GM11168 (cell line): ENCODE measurements at regions not wholly inside any gene's neighbourhood (a gene's known extent, or its start where the extent isn't known, plus 50 kb on each side); places are given as distances from the start of the nearest gene placed in this dataset.
"Not testable (repeated sequence)": the region's sequence is repeated elsewhere in the genome, so short reads cannot be mapped to it uniquely, and the experiment has no call there.

Experiments
- in situ Hi-C: fragments of 300-500 bp; cut with MboI; formaldehyde crosslinking; loops from one replicate; pipeline ENCODE4 v1.12.0; 2022; ENCODE audit warnings: low sequenced_read_pairs; ENCODE audit not compliant: unreplicated experiment

DNA sequence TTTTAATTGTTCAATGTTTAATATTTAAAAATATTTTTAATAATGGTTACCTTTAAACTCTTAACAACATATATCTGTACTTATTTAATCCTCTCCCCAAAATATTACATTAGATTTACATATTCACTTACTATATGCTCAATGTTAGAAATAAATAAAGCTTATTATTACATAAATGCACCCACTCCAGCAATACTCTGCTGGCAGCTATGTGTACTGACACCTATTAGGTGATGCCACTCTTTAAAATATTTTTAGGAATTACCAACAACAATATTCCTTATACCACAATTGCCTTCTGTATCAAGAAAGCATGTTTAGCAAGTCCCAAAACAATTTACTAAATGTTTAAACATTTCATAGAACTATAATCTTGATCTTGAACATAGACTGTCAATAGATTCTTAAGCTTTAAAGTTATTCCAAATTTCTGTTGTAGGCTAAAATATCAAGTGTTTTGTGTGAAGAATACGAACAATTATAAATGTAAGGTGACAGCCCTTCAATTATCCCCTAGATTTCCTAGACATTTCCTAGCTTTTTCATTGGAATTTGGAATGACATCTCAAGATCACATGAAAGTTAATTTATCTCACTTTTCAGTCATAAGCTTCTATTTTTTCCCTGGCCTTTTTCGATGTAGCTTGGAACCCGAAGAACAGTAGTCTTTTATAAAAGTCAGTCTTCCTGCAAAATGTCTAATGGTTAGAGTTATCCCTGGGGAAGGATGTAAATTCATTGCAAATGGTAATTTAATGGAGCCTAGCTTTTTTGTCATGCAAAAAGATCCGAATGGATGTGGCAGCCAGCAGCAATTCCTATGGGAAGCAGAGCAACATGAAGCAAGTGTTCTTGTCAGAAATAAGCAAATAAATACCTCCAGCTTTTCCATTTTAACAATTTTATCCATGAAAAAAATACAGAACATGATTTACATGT, 907.5 kb upstream of the ATXN7L3B start:
- in situ Hi-C loops, result no loop called here

DNA sequence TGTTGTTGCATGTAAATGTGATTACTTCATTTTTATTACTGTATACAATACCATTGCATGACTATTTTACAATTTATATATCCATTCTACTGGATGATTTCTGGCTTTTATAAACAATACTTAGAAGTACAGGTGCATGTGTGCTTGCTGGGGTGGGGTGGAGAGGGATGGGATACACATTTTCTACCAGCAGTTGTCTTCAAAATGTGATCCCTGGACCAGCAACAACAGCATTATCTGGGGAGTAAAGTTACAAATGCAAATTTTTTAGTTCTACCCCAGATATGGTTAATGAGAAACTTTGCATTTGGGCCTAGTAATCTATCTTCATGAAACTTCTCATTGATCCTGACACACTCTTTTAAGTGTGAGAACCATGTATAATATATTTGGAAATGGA, 905.4 kb upstream of the ATXN7L3B start:
- in situ Hi-C loops, result no loop called here

DNA sequence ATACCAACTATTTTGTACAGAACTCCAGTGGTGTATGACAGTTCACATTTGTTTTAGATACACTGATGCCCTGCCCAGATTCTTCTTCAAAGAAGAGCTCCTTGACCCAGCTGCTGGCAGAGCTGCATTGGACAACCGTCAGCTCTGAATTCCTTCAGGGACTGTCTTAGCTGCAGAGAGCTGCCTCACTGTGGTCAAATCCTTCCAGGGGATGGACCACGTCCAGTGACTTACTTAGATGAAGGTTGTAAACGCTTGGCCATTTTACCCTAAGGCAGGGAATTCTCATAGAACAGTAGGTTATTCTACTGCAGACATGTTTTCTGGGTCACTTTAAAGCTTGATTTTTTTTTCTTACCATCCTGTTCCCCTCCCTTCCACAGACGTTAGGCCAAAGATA, 905.0 kb upstream of the ATXN7L3B start:
- in situ Hi-C loops, result no loop called here

DNA sequence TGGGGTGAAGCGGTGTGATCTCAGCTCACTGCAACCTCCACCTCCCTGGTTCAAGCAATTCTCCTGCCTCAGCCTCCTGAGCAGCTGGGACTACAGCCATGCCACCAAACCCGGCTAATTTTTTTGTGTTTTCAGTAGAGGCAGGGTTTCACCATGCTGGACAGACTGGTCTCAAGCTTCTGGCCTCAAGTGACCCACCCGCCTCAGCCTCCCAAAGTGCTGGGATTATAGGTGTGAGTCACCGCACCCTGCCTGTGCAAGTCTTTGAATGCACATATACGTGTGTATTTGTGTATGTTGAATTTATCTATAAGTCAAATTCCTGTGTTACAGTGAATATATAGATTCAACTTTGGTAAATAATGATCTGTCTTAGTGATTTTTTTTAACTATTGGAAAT, 898.2 kb upstream of the ATXN7L3B start:
- in situ Hi-C loops, result not testable (repeated sequence)

DNA sequence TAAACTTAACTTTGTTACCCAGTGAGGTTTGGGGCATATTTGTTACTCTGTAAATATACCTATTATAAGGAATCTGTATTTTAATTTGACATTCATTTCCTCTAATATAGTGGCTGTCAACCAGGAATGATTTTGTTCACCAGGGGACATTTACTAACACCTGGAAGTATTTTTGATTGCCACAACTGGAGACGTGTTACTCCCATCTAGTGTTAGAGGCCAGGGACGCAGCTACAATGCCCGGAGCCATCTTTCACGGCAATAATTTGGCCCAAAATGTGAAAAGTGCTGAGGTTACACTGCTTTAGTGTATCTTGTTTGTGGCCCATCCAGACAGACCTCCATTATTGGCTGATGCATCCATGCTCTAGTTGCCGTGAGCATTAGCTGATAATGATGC, 881.3 kb upstream of the ATXN7L3B start:
- in situ Hi-C loops, result no loop called here

DNA sequence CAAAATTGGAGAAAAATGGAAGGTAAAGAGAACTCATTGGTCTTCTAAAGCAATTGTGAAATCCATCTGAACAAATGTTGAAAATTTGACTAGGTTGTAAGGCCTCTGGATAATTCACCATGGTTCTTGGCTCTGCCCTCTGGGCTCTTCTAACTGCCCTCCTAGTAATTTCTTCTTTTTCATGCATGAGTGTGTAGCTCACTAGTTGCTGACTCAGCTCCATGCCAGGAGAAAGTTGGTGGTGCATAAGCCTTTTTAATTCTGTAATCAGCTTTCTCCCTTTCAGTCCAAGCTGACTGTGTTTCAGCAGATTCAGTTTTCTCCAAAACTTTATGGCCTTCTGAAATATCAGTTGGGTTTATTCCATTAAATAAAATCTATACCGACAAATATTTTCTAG, 877.8 kb upstream of the ATXN7L3B start:
- in situ Hi-C loops, result no loop called here

DNA sequence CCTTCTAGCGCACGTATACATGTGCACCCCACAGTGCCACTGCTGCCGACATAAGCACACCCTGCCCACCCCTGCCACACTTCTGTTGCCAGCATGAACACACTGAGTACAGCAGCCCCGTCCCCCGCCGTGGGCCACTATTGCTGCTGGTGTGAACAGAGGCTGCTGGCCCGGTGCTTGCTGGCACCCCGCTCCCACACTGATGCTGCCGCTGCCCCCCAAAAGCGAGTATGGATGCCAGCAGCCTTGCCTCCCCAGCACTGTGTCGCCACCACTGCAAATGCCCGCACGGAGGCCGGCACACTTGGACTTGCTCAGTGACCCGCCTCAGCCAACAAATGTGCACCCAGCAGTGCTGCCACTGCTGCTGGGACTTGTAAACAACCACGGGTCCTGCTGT, 872.4 kb upstream of the ATXN7L3B start:
- in situ Hi-C loops, result no loop called here

DNA sequence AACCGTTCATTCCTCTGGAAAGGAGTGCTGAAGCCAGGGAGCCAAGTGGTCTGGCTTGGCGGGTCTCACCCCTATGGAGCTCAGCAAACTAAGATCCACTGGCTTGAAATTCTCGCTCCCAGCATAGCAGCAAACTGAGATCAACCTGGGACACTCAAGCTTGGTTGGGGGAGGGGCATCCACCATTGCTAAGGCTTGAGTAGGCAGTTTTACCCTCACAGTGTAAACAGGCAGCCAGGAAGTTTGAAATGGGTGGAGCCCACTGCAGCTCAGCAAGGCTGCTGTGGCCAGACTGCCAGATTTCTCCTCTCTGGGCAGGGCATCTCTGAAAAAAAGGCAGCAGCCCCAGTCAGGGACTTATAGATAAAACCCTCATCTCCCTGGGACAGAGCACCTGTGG, 866.1 kb upstream of the ATXN7L3B start:
- in situ Hi-C loops, result not testable (repeated sequence)

DNA sequence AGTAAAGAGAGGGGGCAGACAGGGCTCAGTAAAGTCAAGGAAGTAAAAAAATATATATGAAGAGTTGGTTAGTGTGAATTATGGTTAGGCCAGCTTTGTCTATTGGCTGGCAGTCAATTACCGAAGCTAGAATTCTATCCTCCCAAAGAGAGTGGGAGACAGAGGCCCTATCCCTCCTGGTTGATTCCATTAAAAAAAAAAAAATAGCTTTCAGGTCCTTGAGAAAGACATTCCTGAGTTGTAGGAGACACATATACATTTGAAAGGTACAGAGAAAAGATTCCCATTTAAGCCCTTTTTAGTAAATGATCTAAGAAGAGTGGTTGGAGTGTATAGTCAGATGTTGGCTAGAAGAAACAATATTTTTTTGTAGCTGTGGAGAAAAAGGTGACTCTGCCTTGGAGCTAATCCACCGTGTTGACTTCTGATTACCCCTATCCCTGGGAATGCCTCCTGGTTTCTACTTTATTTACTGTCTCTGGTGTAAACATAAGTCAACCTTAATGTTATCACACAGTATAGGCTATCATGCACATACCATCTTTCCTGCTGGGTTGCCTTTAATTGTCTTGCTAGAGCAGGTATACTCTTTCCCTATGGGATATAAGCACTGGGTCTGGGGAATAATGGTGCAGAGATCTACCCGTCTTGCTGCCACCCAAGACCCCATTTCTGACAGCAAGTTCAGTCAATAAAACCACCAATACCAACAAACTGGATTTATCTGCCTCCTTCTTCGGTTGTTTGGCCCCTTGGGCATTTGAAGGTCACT, 859.9 kb upstream of the ATXN7L3B start:
- in situ Hi-C loops, result no loop called here

DNA sequence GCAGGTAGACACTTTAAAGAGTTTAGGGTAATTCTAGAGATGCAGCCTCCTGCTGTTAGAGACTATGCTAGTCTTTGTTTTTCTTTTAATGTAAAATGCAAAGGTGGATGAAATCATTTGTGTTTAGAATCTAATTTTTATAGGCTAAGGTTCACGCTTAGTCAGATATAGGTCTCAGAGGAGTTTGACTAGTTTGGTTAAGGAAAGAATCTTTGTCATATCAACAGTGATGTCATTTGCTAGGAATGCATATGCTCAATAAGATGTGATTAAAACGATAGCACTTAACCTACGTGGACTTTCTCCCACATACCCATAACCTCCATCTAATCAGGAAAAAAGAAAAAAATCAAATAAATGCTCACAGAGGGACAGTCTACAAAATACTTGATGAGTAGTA, 859.3 kb upstream of the ATXN7L3B start:
- in situ Hi-C loops, result no loop called here

DNA sequence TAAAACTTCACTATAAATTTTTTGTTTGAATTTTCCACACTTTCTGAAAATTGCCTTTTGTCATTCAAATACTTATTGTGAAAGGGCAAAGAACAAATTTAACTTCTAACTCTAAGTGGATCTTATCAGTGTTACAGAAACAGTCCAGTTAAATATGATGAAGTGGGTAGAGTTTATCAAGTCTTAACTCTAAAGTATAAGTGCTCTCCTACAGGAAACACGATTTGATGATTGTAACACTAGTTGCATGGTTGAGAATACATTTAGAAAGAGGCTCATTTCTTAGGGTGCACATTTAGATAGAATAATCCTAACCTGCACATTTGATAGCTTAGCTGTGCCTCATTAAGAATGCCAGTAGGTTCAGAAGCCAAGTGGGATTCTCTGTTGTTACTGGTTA, 838.3 kb upstream of the ATXN7L3B start:
- in situ Hi-C loops, result no loop called here

DNA sequence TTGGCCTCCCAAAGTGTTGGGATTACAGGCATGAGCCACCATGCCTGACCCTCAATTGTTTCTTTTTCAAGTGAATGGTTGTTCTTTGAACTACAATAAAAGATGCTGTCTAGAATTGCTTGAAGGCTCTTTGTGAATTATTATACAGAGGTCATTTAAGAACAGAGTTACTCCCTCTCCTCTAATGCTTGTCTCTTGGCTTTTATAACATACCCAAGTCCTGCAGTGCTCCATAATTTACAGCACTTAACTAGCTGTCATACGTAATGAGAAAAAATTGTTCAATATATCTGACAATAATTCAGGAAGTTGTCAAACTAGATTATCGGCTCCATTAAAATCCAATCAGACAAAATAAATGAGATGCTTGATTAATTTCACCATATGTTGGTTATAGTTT, 823.0 kb upstream of the ATXN7L3B start:
- in situ Hi-C loops, result no loop called here

DNA sequence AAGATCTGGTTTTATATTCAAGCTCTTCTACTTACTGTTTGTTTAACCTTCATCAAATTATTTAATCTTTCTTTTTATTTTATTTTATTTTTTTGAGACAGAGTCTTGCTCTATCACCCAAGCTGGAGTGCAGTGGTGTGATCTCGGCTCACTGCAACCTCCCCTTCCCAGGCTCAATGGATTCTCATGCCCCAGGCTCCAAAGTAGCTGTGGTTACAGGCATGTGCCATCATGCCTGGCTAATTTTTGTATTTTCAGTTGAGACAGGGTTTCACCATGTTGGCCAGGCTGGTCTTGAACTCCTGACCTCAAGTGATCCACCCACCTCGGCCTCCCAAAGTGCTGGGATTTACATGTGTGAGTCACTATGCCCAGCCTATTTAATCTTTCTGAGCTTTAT, 821.5 kb upstream of the ATXN7L3B start:
- in situ Hi-C loops, result not testable (repeated sequence)

DNA sequence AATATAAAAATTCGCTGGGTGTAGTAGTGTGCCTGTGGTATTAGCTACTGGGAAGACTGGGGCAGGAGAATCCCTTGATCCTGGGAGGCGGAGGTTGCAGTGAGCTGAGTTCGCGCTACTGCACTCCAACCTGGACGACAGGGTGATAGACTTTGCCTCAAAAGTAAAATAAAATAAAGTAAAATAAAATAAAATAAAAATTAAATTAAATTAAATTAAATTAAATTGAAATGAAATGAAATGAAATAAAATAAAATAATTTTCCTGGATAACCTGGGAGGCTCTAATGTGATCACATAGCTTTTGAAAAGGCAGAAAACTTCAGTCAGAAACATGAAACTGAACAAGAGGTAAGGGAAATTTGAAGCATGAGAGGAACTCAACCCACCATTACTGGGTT, 818.4 kb upstream of the ATXN7L3B start:
- in situ Hi-C loops, result no loop called here

DNA sequence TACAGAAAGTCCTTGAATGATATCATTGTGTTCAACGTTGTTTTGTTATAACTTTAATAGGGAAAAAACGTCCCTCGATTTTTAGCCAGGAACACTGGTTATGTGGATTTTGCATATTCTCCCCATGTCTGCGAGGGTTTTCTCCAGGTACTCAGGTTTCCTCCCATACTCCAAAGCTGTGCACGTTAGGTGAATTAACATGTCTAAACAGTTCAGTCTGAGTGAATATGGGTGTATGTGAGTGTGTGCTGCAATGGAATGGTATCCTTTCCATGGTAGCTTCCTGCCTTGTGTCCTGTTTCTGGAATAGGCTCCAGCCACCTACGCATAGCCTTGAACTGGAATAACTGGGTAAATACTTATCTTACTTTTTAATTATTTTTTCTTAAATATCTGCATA, 810.8 kb upstream of the ATXN7L3B start:
- in situ Hi-C loops, result no loop called here

DNA sequence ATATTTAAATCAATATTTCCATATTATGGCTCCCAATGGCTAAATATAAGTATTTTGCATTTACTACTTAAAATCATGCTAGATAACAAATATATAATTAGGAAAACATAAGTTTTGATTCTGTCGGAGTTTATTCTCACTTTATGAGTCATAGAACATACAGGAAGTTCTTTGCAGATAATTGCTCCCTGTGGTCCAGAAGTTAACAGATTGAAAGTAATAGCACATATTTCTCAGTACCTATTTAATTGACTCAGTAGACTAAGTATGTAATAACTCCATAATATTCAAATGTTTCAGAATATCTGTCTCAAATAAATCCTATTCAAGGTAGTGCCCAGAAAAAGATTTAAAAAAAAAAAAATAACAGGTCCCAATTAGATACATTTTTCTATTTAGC, 806.0 kb upstream of the ATXN7L3B start:
- in situ Hi-C loops, result no loop called here

DNA sequence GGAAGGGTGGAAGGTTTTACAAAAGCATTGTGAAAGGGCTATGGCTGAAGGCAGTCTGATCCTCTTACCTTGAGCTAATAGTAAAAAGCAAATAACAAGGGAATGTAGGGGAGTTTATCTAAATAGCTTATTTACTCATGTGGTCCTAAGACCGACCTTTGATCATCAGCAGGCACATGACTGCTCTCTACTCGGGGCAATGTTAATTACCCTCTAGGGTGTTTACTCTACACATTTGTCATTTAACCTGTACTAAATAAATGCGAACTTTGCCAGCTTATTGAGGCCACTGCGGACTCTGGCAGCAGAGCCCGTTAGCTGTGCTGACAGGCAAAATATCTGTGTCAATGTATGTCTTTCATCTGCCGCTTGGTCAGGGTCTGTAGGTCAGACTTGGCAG, 768.3 kb upstream of the ATXN7L3B start:
- in situ Hi-C loops, result no loop called here

DNA sequence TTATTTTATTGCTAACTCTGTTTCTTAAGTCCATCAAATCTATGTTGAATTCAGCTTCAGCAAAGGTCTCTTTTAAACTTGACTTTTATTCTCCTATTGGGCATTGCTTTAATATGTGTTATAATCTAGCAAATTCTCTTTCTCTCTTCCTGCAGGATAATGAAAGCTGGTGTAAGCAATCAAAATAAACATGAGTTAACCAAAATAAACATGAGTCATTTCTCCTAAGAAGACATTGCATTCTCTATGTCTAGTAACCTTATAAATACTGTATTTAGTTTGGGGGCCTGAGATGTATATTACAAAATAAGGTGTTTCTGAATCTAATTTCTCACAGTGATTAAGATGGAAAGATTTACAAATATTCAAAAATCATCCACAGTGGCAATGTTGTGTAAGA, 739.1 kb upstream of the ATXN7L3B start:
- in situ Hi-C loops, result no loop called here

DNA sequence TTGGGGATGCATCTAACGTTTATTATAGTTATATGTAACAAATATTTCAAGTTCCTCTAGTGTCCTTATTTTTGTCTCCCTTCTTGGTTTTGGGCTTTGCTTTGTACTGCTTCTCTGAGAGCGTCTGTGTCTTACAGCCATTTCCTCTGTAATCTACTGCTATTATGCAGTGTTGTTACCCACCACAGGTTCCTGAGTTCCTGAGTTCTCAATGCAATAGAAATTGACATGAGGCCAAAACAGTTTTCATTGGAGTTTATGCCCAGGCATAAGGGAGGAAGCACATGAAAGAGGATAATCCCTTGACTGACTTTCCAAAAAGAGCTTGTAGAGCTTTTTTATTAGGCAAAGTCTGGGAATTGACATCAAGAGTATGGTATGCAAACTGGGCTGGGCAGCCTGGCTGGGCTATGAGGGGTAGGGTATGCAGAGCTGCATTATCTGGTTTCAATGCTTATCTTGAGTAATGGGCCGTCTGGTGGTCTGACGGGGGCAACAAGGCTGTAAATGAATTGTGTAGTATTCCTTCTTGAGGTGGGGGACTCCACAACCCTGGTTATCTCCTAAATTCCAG, 722.5 kb upstream of the ATXN7L3B start:
- in situ Hi-C loops, result no loop called here

DNA sequence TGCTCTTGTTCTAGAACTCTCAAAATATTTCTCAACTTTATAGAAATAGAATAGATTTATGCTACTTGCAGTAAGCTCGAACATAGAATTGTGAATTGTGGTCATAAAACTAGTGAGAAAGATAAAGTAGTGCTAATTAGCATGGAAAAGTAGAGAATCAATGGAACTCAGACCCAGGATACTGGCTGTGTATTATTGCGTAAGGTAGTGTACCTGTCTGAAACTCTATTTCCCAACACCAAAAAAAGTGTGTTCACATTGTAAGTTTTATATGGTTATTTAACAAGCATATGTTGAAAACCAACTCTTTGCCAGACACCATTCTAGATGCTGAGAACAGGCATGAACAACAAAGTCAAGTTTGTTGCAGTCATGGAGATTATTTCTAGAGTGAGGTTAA, 720.5 kb upstream of the ATXN7L3B start:
- in situ Hi-C loops, result no loop called here

DNA sequence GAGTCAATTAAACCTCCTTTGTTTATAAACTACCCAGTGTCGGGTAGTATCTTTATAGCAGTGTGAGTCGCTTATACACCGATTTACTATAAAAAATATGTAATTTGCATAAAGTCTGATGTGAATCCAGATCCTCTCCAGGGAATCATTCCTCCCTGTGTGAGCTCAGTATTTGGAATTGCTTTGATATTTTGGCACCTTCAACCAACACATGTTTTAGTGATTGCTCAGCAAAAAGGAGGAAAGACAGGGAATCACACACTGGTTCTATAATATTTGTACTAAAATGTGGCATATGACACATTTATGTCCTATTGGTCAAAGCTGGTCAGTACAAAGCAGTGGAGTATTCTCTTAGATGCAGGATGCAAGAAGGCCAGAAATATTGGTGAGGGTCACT, 703.9 kb upstream of the ATXN7L3B start:
- in situ Hi-C loops, result no loop called here
